ENCODE measurements at regions not wholly inside any gene's neighbourhood (a gene's known extent, or its start where the extent isn't known, plus 50 kb on each side); places are given as distances from the start of the nearest gene placed in this dataset.
"Not testable (repeated sequence)": the region's sequence is repeated elsewhere in the genome, so short reads cannot be mapped to it uniquely, and the experiment has no call there.

DNA sequence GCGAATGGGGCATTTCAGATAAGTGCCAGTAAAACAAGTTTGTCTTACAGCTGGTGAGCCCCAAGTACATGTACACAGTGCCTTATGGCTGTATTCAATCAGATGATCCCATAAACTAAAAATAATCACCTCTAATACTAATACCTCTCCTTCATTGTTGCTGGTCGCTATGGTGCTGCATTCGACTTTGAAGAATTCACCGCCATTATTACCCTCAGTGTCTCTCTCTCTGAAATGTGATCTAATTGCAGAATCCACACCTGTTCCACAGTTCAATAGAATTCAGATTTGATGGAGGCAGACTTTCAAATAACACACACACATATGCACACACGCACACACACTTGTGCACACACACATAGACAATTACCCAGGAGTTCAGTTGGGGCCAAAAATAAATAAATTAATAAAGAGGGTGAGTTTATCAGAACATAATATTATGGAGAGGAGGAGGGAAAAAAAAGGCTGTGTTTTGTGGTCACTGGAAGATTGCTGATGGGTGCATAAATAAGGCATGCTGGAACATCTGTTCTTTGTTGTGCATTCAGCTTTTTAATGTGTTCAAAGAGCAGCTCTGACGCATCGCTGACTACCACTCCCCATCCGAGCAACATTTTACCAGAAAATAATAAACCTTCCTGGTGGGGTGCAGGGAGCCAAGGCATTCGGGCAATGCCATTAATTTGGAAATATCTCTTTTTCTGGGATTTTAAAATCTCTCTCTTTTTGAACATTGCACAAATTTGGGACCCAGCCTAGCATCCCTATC is 235.7 kb downstream of the SATB1 start:
- DNase-seq (ENCODE audit: low read depth) = no peak

DNA sequence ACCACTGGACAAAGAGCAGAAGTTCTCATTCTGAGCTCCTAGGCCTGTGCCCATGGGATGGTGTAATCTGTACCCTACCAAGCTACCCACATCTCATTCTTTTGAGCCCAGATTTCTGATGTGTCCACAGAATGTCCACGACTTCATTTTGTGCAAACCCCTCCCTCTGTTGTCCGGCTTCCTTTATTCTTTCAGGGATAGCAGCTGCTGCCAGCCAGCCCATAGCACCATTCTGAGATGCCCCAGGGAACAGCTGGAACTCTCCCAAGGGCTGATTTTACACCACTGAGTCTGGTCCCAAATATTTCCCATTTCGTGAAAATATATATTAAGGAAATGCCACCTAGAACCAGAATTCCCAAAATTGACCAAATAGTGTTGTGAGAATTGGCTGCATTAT is 236.6 kb downstream of the SATB1 start:
- no peak for DNase-seq (ENCODE audit: low read depth)

DNA sequence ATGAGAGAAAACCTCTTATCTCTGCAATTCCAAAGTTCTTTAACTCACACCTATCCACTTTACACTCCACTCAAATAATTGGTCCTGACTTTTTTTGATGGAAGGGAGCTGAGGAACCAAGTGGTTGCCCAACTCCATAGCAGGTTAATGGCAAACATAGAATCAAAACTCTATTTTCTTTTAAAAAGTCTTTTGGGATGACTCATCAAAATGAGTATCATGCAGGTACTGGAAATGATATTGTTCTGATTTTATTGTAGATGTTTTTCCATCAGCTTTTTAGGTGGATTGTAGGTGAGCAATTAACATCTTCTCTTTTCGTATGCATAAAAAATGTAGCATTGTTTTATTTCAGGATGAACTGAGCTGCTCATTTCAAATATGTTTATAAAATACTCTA is 239.5 kb downstream of the SATB1 start:
- DNase-seq (ENCODE audit: low read depth) = no peak

DNA sequence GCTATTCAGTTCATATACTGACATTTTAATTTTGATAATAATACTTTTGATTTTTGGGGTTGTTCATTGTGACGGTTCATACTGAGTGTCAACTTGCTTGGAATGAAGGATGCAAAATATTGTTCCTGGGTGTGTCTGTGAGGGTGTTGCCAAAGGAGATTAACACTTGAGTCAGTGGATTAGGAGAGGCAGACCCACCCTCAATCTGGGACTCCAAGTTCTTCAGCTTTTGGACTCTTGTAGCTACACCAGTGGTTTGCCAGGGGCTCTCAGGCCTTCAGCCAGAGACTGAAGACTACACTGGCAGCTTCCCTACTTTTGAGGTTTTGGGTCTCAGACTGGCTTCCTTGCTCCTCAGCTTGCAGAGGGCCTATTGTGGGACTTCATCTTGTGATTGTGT is 242.2 kb downstream of the SATB1 start:
- DNase-seq (ENCODE audit: low read depth) = not testable (repeated sequence)

DNA sequence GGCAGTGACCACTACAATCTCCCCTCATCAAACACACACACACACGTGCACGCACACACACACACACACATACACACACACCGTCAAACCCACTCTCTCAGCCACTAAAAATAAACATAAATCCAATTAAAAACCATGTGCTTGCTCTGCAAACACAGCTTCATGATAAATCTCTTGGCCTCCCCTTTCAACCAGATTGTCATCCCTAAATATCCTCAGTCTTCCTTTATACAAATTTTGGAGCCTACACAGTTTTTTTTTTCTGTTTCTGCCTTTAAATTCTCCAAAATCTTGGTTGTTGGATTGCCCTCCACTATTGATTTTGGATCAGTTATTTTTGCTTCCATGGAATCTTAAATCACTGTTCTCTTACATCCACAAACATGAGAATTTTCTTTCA is 245.6 kb downstream of the SATB1 start:
- DNase-seq (ENCODE audit: low read depth) = no peak

DNA sequence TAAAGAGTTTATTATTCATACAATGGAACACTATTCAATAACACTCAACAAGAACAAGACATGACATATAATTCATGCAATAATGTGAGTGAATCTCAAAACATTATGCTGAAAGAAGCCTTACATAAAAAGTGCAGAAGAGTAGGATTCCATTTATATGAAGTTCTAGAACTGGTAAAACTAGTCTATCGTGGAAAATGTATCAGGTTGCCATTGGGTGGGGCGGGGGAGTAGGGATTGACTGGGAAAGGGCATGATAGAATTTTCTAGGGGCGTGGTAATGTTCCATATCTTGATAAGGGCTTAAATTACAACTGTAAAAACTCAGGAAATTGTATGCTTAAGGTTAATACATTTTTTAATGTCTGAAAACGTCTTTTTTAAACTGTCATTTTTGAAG is 247.9 kb downstream of the SATB1 start:
- DNase-seq (ENCODE audit: low read depth) = no peak

DNA sequence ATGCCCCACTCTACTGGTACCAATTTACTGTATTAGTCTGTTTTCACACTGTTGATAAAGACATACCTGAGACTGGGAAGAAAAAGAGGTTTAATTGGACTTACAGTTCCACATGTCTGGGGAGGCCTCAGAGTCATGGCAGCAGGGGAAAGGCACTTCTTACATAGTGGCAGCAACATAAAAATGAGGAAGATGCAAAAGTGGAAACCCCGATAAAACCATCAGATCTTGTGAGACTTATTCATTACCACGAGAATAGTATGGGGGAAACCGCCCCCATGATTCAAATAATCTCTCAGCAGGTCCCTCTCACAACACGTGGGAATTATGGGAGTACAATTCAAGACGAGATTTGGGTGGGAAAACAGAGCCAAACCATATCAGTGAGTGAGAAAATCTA is 251.2 kb downstream of the SATB1 start:
- not testable (repeated sequence) for DNase-seq (ENCODE audit: low read depth)

DNA sequence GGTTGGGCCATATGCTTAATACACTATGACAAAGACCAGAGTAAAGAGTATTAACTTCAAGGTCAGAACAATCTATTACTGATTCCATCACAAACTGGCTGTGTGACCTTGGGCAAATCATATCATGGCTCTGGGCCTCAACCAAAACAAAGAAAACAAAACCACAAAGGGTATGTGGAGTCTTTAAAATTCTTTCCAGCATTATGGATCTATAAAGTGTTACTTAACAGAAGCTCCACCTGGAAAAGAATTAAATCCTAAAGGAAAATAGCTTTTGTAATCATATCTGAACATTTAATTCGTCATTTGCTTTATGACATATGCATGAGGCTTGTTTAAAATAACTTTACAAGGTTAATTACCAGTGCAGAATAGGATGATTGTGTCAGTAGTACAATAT is 265.5 kb downstream of the SATB1 start:
- DNase-seq (ENCODE audit: low read depth) = no peak

DNA sequence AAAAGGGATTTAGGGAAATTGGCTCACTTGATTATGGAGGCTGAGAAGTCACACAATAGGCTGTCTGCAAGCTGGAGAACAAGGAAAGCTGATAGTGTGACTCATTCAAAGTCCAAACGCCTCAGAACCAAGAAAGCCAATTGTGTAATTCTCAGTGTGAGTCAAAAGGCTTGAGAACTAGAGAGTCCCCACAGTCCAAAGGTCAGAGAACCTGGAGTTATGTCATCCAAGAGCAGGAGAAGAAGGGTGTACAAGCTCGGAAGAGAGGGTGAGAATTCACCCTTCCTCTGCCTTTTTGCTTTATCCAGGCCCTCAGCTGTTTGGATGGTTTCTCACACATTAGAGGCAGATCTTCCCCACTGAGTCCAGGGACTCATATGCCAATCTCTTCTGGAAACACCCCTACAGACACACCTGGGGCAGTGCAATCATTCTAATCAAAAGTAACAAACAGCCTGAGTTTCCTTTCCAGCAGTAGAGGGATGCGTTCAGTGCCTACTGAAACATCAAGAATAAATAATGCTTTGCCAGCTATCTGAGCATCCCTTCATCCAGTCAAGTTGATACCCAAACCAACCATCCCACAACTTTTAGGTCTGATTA is 271.5 kb downstream of the SATB1 start:
- no peak for DNase-seq (ENCODE audit: low read depth)

DNA sequence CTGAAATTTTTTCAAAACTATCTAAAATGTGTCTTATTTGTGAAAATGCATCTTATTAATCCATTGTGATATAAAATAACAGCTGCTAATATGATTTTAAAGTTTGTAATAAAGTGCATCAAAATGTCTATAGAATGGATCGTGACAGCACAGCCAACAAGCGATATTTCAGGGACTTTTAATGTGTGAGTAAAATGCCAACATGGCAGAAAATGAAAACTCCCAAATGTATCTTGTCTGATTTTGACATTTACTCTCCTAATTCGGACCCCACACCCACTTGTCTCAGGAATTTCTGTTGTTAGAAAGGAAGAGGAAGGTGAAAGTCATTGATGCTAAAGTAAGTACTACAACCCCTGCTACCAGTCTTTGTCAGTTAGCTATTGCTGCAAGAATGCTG is 273.9 kb downstream of the SATB1 start:
- no peak for DNase-seq (ENCODE audit: low read depth)

DNA sequence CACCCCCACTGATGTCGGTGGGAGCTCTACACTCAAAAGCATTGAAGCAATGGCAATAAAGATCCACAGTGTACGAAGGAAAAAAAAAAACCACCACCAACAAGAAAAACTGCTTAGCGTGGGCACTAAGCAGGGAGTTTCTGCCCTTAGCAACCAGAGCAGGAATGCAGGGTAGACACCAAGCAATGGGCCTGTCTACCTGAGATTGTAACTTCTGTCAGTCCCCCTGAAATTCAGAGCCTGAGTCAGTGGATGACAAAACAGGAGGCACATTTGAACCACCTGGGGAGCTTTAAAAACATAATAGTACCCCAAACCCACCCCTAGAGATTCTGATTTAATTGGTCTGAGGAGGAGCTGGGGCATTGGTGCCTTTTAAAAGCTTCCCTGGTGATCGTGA is 275.2 kb downstream of the SATB1 start:
- no peak for DNase-seq (ENCODE audit: low read depth)

DNA sequence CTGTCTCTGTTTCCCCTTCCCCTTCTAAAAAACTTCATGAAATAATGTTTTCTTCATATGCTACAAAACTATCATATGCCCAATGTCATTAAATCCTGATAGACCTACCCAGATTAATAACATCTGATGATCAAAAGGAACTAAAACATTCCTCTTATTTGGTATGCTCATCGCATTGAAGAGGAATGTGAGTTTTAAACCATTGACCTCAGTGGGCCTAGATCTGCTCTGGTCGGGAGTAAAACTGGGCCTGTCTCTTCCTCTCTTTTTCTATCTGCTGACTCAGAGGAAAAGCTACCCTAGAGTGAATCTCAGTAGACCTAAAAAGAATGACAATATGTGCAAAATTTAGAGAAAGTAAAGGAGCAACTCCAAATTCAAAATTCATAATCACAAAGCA is 275.8 kb downstream of the SATB1 start:
- DNase-seq (ENCODE audit: low read depth) = no peak

DNA sequence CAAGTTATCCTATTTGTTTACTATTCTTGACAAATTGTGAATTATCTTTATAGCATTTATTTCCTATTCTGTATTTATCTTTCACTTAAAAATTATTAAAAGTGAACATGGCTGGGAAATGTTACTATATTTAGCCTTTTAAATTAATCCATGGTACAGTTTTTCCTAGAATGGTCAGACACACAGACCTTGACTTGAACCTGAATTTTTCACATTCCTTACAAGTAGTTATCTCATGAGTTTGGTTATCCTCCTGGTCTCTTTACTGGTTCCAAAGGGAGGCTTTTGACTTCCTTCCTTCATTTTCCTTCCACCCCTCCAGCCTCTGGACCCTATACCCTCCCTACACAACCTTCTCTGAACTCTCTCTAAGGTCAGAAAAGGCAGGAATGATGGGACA is 280.6 kb downstream of the SATB1 start:
- no peak for DNase-seq (ENCODE audit: low read depth)

DNA sequence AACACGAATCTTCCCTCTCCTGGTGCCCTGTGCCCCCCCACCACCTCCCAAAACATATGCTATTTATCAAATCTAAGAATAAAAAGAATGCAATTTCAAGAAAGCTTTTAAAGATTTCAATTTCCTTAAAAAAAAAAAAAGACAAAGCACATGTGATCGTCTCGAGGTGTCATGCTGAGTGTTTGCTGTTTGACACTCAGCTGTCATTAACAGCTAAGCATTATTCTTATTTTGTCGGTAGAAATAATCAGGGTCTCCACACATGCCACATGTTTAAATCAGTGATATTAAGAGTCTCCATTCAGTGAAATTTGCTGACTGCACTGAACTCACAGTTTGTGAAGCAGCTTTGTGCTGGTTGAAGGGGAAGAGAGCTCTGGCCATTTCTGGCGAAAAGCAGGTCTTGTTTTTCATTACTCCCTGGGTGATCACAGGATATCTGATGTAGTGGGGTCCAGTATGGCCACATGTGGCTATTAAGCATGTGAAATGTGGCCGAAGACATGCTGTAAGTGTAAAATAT is 281.8 kb downstream of the SATB1 start:
- no peak for DNase-seq (ENCODE audit: low read depth)

DNA sequence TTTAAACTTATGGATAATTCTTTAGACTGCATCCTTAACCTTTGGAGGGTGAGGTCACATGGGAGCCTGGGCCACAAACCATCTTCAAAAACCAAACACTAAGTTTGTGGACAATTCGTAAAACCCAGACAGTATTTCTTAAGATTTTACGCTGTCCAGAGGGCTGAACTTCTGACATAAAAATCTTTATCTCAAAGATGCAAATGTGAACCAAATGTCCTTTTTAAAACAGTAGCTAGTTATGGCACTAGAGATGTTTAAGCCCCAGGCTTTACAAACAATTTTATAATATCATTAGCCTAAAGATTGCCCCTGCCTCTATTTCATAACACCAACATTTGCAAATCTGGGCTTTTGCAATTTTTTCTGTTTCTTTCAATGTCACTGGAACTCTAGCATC is 287.2 kb downstream of the SATB1 start:
- DNase-seq (ENCODE audit: low read depth) = no peak

DNA sequence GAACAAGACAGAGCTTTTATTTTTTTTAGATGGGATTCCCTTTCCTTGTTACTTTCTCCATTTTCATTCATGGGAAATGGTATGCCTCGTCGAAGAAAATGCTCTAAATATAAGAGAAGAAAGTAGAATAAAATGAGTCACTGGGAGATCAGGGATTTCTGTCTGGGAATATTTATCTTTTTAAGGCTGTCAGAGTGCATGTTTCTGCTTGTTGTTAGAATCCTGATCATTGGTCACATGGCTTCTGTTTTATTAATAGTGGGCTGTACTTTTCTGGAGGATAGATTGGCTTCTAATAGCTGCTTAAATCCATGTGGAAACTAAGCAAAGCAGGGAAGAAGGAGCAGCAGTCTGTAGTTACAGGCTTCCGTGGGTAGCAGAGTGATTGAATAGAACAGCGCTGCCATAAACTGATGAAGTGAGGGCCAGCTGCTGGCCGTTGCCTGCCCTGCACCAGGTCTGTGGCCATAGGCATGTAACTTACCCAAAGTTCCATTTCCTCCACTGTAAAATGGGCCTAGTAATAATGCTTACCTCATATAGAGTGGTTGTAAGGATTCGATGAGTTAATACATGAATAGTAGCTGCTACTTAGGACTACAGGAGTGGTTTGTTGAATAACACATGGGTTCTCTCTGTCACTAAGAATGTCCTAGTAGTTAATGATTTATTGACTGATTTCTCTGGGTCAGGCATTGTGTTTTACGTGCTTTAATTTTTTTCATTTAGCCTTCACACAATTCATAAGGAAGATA is 289.9 kb downstream of the SATB1 start:
- DNase-seq (ENCODE audit: low read depth) = no peak

DNA sequence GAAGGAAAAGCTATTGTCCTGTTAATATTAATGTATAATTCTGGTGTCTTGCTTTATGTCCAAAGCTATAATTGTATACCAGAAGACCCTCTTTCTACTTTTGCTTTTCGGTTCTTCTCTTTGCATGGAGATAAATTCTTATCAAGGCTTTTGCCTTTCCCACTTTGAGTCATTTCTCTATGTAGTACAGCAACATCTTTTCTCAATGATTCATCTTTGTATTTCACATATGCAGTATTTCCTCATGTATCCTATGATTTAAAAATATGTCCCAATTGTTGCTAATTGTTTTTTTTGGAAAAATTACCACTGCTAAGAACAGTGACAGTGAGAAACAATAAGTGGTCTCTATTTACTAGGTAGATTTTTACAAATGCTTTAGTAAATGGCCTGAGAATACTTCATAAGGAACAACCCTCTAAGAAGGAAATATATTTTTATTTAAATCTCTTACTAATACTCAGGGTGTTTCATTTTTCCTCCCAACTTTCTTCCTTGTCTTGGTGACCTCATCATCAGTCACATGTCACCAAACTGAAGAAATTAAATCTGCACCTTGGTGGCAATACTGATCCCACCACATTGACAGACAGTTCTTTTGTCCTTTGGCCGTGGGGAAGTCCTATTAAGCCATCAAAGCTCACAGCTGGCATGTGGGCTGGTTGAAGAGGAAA is 290.6 kb downstream of the SATB1 start:
- no peak for DNase-seq (ENCODE audit: low read depth)

DNA sequence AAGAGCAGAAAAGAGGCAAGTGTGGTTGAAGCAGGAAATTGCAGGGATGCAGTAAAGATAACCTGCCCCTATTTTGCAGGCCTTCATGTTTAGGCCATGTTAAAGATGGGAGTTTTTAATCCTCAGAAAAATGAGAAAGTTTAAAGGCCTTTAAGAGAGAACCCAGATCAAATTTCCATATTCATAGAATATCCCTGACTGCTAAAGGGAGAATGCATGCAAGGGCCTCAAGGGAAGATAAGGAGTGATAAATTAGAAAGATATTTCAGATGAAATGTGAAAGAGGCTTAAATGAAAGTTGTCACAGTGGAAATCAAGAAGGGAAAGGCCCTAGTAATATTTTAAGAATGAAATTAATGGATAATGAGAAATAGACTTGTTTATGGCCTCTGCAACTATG is 292.1 kb downstream of the SATB1 start:
- DNase-seq (ENCODE audit: low read depth) = no peak

DNA sequence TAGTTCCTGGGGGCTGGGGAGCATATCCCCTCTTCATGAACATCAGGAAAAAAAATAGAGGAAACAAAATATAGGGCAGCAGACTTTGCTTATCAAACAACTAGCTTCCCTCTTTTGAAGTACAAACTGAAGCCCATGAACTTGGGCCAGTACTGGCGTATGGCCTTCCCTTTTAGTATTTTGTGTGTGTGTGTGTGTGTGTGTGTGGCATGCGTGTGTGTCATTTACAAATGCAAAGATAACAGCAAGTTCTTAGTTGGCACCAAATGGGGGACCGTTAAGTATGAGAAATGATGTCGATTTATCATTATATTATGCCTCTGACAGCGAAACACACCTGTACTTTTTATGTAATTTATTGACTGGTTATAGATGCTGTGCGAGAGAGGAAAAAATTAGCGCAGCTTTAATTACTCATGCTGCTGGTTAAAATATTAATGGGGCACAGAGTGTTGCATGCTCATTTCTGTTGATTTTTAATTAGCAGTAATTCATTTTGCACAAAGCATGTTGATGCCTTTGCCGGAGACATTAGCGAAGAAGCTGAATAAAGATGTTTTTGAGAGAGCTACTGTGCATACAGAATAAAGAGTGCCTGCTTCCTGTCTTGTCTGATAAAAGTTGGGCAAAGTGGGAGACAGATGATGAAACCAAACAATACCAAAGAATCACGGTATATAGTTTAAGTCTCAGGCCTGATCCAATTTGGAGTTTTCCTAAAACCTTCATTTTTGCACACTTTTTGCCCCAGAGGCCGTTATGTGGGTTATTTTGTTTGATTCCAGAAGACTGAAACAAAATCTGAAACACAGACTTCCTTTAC is 297.1 kb downstream of the SATB1 start:
- DNase-seq (ENCODE audit: low read depth) = no peak

DNA sequence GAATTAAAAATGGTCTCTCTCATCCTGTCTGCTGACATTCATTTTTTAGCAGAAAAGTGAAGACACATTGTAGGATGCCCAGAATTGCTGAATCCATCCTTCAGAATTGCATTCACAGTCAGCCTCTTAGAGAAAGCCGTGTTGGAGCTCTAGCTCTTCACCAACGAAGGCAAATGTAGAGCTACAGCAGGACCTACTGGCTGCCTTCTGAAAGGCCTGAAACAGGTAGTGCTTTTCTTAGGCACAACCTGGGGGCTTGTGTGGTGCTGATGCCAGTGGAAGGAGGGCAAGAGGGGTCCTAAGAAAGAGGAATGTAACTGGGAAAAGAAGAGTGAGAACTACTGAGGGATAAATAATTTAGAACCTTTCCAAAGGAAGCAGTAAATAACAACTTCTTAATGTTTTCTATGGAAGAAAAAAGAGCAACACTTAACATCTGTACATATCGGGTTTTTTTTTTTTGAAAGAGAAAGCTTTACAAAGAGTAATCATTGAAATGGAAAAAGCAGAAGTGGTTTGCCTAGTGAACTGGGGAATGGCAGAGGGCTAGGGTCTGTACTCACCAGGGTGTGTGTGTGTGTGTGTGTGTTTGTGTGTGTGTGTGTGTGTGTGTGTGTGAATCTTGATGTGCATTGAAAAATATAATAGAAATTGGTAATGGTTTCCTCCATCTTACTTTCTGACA is 297.8 kb downstream of the SATB1 start:
- no peak for DNase-seq (ENCODE audit: low read depth)

DNA sequence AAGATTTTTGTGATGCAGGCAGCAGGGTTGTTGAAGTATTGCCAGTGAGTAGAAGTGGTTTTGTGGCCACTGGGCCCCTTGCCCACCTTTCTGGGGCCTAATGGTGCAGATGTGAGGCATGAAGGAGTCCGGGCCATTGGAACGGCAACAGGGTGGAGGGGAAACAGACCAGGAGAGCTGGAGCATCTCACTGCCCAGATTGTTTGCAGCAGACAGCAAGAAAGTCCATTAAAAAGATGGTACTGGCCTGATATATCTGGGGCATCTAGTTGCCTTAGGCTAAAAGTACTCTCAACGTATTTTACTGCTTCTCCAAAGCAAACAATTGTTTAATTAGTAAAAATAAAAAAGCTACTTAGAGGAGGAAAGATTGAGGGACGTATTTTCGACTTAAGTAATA is 298.4 kb downstream of the SATB1 start:
- no peak for DNase-seq (ENCODE audit: low read depth)
